GM12873 (cell line): ENCODE measurements at regions not wholly inside any gene's neighbourhood (a gene's known extent, or its start where the extent isn't known, plus 50 kb on each side); places are given as distances from the start of the nearest gene placed in this dataset.

Experiments used
- CTCF ChIP-seq: IDR thresholded peaks from 2 replicates; pipeline ENCODE4 v1.5.1; 2012; ENCODE audit warnings: low read depth, mild to moderate bottlenecking, moderate library complexity, low read length, control low read depth; ENCODE audit not compliant: insufficient read depth; ENCODE audit errors: missing control alignments

GRCh38 chr6:145208474-145208873 lies 526.8 kb downstream of the EPM2A start:
- no peak for TF ChIP-seq CTCF

GRCh38 chr6:145209272-145209671 lies 526.0 kb downstream of the EPM2A start:
- TF ChIP-seq CTCF = no peak

- no peak for TF ChIP-seq CTCF
Measured at GRCh38 chr6:145212813-145213212, 522.5 kb downstream of the EPM2A start.

- TF ChIP-seq CTCF = no peak
Measured at GRCh38 chr6:145213614-145214013, 521.7 kb downstream of the EPM2A start.

- no peak for TF ChIP-seq CTCF
Measured at GRCh38 chr6:145214570-145214969, 520.8 kb downstream of the EPM2A start.

GRCh38 chr6:145224450-145224849 lies 510.9 kb downstream of the EPM2A start:
- TF ChIP-seq CTCF = no peak

GRCh38 chr6:145225500-145225899 lies 509.8 kb downstream of the EPM2A start:
- TF ChIP-seq CTCF = no peak
